Cardiac muscle cell (in vitro differentiated cells and primary cell): ENCODE measurements at regions not wholly inside any gene's neighbourhood (a gene's known extent, or its start where the extent isn't known, plus 50 kb on each side); places are given as distances from the start of the nearest gene placed in this dataset.
A peak's percentile ranks its signal among the peaks of the same experiment; 100 is the strongest.
"Not testable (repeated sequence)": the region's sequence is repeated elsewhere in the genome, so short reads cannot be mapped to it uniquely, and the experiment has no call there.

Experiments used
- DNase-seq, 2 donors: peaks; one replicate each; pipeline versions ENCODE4 v3.0.0 to v3.0.0-alpha.2; 2010 to 2017; ENCODE audit warnings: low read depth in 1 of 2, low spot score in 1 of 2
- H3K27ac ChIP-seq: fragments of 200-600 bp; sonication (generic); 2 replicates; pipeline ENCODE4 v1.5.1; 2016
- H3K27me3 ChIP-seq: fragments of 200-600 bp; sonication (generic); 2 replicates; pipeline ENCODE4 v1.6.0; 2016; ENCODE audit warnings: control low read depth
- H3K36me3 ChIP-seq: fragments of 200-600 bp; sonication (generic); 2 replicates; pipeline ENCODE4 v1.5.1; 2016; ENCODE audit warnings: control low read depth
- H3K4me1 ChIP-seq: fragments of 200-600 bp; sonication (generic); 2 replicates; pipeline ENCODE4 v1.8.1; 2017; ENCODE audit warnings: low read depth, mild to moderate bottlenecking, mixed run types
- H3K4me3 ChIP-seq: fragments of 200-600 bp; sonication (generic); 2 replicates; pipeline ENCODE4 v1.5.1; 2016; ENCODE audit warnings: mild to moderate bottlenecking
- H3K9me3 ChIP-seq: fragments of 200-600 bp; sonication (generic); 2 replicates; pipeline ENCODE4 v1.5.1; 2017; ENCODE audit warnings: low read depth, mild to moderate bottlenecking, control low read depth
- TF ChIP-seq, protein P1 (sequence below): IDR thresholded peaks from 2 replicates; pipeline ENCODE4 v1.5.1; 2012; ENCODE audit warnings: low read depth, mild to moderate bottlenecking, low read length

DNA sequence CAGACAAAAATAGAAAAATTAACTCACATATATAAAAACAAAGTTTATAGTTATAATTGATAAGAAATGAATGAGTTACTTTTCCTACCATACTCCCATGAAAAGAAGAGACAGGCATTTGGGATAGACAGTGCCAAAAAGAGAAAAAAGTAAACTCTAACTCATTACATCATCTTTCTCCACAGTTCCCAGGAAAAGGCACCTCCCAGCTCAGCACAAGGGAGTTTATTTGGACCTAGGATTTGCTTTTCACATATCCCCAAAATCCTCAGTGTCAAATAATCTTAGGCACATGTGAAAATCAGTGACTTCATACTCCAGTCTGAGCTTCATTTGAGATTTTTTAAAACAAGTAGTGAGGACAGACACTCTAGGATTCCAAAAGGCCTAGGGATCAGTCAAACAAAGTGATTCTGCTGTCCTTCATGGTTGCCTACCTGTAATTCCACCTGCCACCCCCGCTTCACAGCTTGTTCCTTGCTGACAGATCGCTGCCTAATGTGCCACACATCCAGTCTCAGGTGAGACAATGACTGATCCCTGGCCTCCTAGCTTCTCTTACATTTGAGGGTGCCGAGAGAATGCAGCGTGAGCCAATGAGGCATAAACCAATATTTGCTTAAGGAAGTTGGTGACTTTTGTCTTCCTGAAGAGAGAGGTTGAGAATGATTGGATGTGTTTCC is 573.7 kb downstream of the TBL1XR1 start:
- H3K9me3 ChIP-seq: no peaks in the 10 kb centered on the region
- no peak for DNase-seq
- no peaks in the 10 kb centered on the region for H3K36me3 ChIP-seq
- no peaks in the 10 kb centered on the region for H3K27me3 ChIP-seq
- TF ChIP-seq, protein P1, sequence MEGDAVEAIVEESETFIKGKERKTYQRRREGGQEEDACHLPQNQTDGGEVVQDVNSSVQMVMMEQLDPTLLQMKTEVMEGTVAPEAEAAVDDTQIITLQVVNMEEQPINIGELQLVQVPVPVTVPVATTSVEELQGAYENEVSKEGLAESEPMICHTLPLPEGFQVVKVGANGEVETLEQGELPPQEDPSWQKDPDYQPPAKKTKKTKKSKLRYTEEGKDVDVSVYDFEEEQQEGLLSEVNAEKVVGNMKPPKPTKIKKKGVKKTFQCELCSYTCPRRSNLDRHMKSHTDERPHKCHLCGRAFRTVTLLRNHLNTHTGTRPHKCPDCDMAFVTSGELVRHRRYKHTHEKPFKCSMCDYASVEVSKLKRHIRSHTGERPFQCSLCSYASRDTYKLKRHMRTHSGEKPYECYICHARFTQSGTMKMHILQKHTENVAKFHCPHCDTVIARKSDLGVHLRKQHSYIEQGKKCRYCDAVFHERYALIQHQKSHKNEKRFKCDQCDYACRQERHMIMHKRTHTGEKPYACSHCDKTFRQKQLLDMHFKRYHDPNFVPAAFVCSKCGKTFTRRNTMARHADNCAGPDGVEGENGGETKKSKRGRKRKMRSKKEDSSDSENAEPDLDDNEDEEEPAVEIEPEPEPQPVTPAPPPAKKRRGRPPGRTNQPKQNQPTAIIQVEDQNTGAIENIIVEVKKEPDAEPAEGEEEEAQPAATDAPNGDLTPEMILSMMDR: no peak
- no peaks in the 10 kb centered on the region for H3K4me1 ChIP-seq
- no peak overlapping the region for H3K27ac ChIP-seq
- no peak overlapping the region for H3K4me3 ChIP-seq

DNA sequence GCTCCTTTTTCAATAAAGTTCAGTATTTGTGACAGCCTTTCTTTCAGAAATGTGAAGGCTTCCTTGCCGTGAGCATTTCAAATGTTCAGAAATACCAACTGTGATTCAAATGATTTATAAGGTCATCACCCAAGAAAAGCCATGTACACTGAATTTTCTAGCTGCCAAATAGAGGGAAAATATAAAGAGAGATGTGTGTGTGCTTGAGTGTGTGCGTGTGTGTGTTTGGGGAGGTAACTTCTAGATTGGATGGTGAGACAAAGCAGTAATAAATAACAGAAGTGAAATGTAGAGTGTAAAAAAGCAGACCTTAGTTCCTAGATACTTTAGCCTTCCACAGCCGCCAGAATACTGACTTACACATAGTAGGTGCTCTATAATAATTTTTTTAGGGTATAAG is 577.4 kb downstream of the TBL1XR1 start:
- no peak overlapping the region for H3K4me3 ChIP-seq
- H3K36me3 ChIP-seq: no peaks in the 10 kb centered on the region
- no peaks in the 10 kb centered on the region for H3K4me1 ChIP-seq
- DNase-seq: no peak
- no peak overlapping the region for H3K27ac ChIP-seq
- TF ChIP-seq, protein P1: no peak
- H3K9me3 ChIP-seq: no peaks in the 10 kb centered on the region
- no peaks in the 10 kb centered on the region for H3K27me3 ChIP-seq

DNA sequence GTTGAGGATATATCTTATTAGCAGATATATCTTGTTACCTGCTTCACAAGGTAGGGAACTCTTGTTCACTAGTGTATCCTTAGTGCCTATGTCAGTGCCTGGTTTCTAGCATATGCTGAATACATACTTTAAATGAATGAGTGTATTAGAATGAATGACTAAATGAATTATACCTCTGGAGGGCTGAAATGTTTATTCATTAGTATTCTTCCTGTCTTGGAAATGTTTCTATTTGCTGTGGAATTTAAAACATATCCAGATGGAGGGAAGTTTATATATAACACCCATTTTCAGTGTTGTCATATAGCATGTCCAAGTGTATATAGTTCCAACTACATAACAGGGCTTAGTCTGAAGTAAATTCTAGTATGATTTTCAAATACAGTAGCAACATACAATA is 581.5 kb downstream of the TBL1XR1 start:
- no peaks in the 10 kb centered on the region for H3K27me3 ChIP-seq
- no peaks in the 10 kb centered on the region for H3K9me3 ChIP-seq
- no peak overlapping the region for H3K4me3 ChIP-seq
- TF ChIP-seq, protein P1: no peak
- no peaks in the 10 kb centered on the region for H3K36me3 ChIP-seq
- no peaks in the 10 kb centered on the region for H3K4me1 ChIP-seq
- no peak for DNase-seq
- no peak overlapping the region for H3K27ac ChIP-seq

DNA sequence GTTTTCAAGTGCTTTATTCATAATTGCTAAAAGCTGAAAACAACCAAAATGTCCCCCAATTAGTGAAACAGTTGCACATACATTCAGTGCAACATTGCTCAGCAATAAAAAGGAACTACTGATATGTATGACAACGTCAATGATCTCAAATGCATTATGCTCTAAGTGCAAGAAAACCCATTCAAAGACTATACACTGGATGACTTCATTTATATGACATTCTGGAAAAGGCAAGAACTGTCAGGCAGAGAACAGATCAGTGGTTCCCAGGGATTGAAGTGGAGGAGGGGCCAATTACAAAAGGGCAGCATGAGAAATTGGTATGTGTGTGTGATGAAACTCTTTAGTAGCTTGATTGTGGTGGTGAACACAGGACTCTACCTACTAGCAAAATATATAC is 585.6 kb downstream of the TBL1XR1 start:
- H3K27me3 ChIP-seq: no peaks in the 10 kb centered on the region
- DNase-seq: peak in 1 of 2 donors; percentile 3
- H3K36me3 ChIP-seq: no peaks in the 10 kb centered on the region
- H3K27ac ChIP-seq: no peak overlapping the region
- H3K4me1 ChIP-seq: no peaks in the 10 kb centered on the region
- H3K4me3 ChIP-seq: no peak overlapping the region
- TF ChIP-seq, protein P1: no peak
- H3K9me3 ChIP-seq: no peaks in the 10 kb centered on the region

DNA sequence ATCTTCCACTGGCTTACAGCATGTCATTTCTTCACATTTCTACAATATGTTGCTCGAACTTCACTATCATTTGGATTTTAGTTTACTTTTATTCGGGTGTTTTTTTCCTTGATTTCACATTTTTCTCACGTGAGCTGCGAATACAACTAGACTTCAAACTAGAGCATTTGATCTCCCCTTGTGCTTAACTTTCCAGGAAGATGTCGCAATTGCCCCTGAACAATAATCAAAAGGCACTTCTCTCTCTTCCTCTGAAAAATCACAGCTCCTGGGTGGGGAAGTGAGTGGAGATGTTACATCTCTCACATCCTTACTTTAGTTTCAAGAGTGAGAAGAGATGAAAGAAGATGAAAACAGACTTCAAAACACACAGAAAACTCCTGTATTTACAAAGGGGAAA is 587.9 kb downstream of the TBL1XR1 start:
- Histone ChIP-seq H3K9me3 (no peaks in the 10 kb centered on the region), H3K36me3 (no peaks in the 10 kb centered on the region), H3K27ac (no peak overlapping the region), H3K4me1 (no peaks in the 10 kb centered on the region), H3K27me3 (no peaks in the 10 kb centered on the region), H3K4me3 (no peak overlapping the region)
- DNase-seq: no peak
- TF ChIP-seq, protein P1: no peak

DNA sequence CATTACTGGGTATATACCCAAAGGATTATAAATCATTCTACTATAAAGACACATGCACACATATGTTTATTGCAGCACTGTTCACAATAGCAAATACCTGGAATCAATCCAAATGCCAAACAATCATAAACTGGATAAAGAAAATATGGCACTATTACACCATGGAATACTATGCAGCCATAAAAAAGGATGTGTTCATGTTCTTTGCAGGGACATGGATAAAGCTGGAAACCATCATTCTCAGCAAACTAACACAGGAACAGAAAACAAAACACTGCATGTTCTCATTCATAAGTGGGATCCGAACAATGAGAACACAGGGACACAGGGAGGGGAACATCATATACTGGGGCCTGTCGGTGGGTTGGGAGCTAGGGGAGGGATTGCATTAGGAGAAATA is 591.7 kb downstream of the TBL1XR1 start:
- DNase-seq, H3K4me1 ChIP-seq, H3K9me3 ChIP-seq, H3K27ac ChIP-seq, H3K36me3 ChIP-seq, H3K4me3 ChIP-seq, H3K27me3 ChIP-seq: not testable (repeated sequence)
